Calu3 (cell line): ENCODE measurements at regions not wholly inside any gene's neighbourhood (a gene's known extent, or its start where the extent isn't known, plus 50 kb on each side); places are given as distances from the start of the nearest gene placed in this dataset.

Source experiments
- BruUV-seq: library from RNA; stranded (reverse); fragments of 400-500 nt; replicated peaks from 2 replicates; lab custom pipeline; 2021; lab: Mats Ljungman, UMichigan
- CTCF ChIA-PET: fragments of 300-600 bp; sonication (Branson Sonifier 250); formaldehyde crosslinking; loops from one replicate; lab custom pipeline; 2022; ENCODE audit warnings: antibody characterized with exemption; lab: Charles Lee
- DNase-seq: peaks from one replicate; pipeline ENCODE4 v3.0.0; 2022
- H3K27ac Mint-ChIP-seq: one replicate; pipeline ENCODE4 v1.8.0; 2022; ENCODE audit warnings: mixed read lengths; ENCODE audit not compliant: unreplicated experiment
- H3K27me3 Mint-ChIP-seq: one replicate; pipeline ENCODE4 v1.8.0; 2022; ENCODE audit warnings: mixed read lengths; ENCODE audit not compliant: unreplicated experiment
- H3K36me3 Mint-ChIP-seq: one replicate; pipeline ENCODE4 v1.8.0; 2022; ENCODE audit warnings: mild to moderate bottlenecking, moderate library complexity, mixed read lengths; ENCODE audit not compliant: insufficient read depth, unreplicated experiment
- H3K4me1 Mint-ChIP-seq: one replicate; pipeline ENCODE4 v1.8.0; 2022; ENCODE audit warnings: mild to moderate bottlenecking, low read depth, mixed read lengths; ENCODE audit not compliant: unreplicated experiment
- H3K4me3 Mint-ChIP-seq: one replicate; pipeline ENCODE4 v1.8.0; 2022; ENCODE audit warnings: mild to moderate bottlenecking, low read depth, moderate library complexity, mixed read lengths; ENCODE audit not compliant: unreplicated experiment
- H3K9me3 Mint-ChIP-seq: one replicate; pipeline ENCODE4 v1.8.0; 2022; ENCODE audit warnings: low read depth, mixed read lengths; ENCODE audit not compliant: unreplicated experiment
- intact Hi-C: fragments of 100-400 bp; cut with micrococcal nuclease; formaldehyde crosslinking; loops from one replicate; pipeline ENCODE4 v1.10.0; 2022; ENCODE audit not compliant: unreplicated experiment
- TF ChIP-seq, protein P1 (sequence below): fragments of 200-600 bp; IDR thresholded peaks from one replicate; pipeline ENCODE4 v1.8.0; 2022; ENCODE audit warnings: antibody characterized with exemption; ENCODE audit not compliant: unreplicated experiment

DNA sequence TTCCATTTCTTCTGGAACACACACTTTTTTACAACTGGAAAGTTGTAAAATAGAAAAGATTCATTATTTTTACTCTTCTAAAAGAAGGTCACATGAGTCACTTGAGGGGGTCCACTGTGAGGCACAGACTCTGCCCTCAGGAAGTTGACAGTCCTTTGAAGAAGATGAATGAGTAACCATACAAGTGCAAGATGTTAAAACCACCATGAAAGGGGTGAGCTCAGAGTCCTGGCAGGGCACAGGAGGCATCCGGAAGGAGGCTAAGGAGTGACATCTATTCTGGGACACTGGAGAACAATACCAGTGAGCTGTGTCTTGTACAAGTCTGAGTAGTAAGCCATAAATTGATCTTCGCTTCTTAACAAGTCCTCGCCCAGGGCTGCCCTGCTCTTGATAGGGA lies 126.0 kb upstream of the FRMD6 start:
- H3K4me1 Mint-ChIP-seq: peaks cover 8% of the 10 kb centered on the region
- H3K27me3 Mint-ChIP-seq: no peaks in the 10 kb centered on the region
- DNase-seq: no peak
- no TSS peak for BruUV-seq
- H3K27ac Mint-ChIP-seq: no peak overlapping the region
- intact Hi-C loops: no loop called here
- TF ChIP-seq, protein P1, sequence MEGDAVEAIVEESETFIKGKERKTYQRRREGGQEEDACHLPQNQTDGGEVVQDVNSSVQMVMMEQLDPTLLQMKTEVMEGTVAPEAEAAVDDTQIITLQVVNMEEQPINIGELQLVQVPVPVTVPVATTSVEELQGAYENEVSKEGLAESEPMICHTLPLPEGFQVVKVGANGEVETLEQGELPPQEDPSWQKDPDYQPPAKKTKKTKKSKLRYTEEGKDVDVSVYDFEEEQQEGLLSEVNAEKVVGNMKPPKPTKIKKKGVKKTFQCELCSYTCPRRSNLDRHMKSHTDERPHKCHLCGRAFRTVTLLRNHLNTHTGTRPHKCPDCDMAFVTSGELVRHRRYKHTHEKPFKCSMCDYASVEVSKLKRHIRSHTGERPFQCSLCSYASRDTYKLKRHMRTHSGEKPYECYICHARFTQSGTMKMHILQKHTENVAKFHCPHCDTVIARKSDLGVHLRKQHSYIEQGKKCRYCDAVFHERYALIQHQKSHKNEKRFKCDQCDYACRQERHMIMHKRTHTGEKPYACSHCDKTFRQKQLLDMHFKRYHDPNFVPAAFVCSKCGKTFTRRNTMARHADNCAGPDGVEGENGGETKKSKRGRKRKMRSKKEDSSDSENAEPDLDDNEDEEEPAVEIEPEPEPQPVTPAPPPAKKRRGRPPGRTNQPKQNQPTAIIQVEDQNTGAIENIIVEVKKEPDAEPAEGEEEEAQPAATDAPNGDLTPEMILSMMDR: no peak
- no peak overlapping the region for H3K4me3 Mint-ChIP-seq
- CTCF ChIA-PET: no interaction called here
- peaks cover 2% of the 10 kb centered on the region for H3K9me3 Mint-ChIP-seq
- H3K36me3 Mint-ChIP-seq: no peaks in the 10 kb centered on the region

DNA sequence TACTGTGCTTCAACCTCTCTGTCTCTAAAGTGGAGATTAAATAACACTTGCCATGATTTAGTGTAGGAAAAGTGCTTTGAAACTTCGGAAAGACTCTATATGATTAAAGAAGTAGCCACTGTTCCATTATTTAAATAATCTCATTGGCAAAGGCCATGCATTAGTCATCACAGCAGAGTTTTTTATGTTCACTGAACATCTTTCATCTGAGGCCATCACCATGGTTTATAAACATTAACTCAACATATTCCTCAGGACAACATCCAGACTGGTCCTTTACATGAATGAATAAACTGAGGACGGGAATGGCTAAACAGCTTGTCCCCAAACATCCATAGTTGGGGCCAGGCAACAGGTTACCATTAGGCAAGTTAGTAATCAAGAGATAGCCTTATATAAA lies 124.6 kb upstream of the FRMD6 start:
- CTCF ChIA-PET: no interaction called here
- Mint-ChIP-seq H3K36me3 (no peaks in the 10 kb centered on the region), H3K9me3 (peaks cover 2% of the 10 kb centered on the region), H3K4me1 (peaks cover 8% of the 10 kb centered on the region), H3K27me3 (no peaks in the 10 kb centered on the region), H3K4me3 (no peak overlapping the region), H3K27ac (no peak overlapping the region)
- TF ChIP-seq, protein P1: no peak
- BruUV-seq: no TSS peak
- no peak for DNase-seq
- intact Hi-C loops: no loop called here

DNA sequence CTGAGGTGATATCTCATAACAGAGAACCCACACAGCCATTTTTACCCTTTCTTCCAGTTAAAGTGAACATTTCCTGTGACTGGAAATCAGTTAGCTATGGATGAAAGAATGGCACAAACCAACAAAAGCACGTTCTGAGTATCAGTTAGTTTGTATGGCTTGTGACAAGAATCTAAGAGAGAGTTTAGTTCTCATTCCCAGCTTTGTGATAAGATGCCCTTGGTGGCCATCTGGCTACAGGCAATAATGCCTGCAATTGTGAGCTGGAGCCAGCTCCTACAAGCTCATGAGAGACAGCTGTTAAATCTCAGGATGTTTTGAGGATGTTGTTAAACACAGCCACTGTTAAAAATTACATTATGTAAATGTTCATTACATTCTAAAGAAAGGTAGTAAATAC lies 122.0 kb upstream of the FRMD6 start:
- CTCF ChIA-PET: interaction anchor here (0.5 kb wide), 1 partner anchor 122 kb away, joined by 4 read pairs; the partner anchor contains the start of gene FRMD6
- Mint-ChIP-seq H3K9me3 (peaks cover 2% of the 10 kb centered on the region), H3K36me3 (peaks cover 3% of the 10 kb centered on the region), H3K4me3 (no peak overlapping the region), H3K27ac (no peak overlapping the region), H3K27me3 (no peaks in the 10 kb centered on the region), H3K4me1 (peaks cover 33% of the 10 kb centered on the region)
- no peak for DNase-seq
- BruUV-seq: no TSS peak
- intact Hi-C loops: loop anchor here (10.0 kb wide), 3 partner anchors 125 to 245 kb away; partner anchors contain the start of gene FRMD6
- TF ChIP-seq, protein P1: no peak

DNA sequence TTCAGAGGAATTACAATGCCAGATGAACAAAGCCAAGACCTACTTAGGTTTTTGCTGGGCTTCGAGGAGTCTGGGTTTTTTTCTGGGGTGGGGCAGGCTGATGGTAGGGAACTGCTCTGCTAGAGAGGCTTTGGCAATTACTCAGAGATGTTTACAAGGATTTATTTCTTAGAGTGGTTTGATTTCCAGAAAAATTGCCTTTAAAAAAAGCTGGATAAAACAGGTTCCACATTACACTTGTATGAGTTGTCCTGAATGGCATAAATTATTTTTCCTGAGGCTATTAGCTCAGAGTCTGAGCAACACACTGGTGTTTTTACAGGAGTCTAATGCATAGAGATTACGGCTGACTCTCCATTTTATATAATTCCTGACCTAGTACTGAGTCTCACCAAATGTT lies 118.5 kb upstream of the FRMD6 start:
- CTCF ChIA-PET: interaction anchor here (0.5 to 0.8 kb wide), 2 partner anchors 119 to 227 kb away, joined by 3 to 6 read pairs; no protein-coding TSS in a partner anchor
- intact Hi-C loops: loop anchor here (10.0 kb wide), 3 partner anchors 122 to 248 kb away; partner anchors contain the start of gene FRMD6
- DNase-seq: no peak

More for the DNA sequence above, 118.5 kb upstream of the FRMD6 start:
- Mint-ChIP-seq H3K36me3 (peaks cover 5% of the 10 kb centered on the region), H3K27me3 (no peaks in the 10 kb centered on the region), H3K4me3 (no peak overlapping the region), H3K9me3 (peaks cover 2% of the 10 kb centered on the region), H3K27ac (peak overlapping the region; percentile 92), H3K4me1 (peaks cover 47% of the 10 kb centered on the region)
- BruUV-seq: no TSS peak
- TF ChIP-seq, protein P1: no peak
